Gastroesophageal sphincter (tissue), 3 donors: ENCODE measurements at regions not wholly inside any gene's neighbourhood (a gene's known extent, or its start where the extent isn't known, plus 50 kb on each side); places are given as distances from the start of the nearest gene placed in this dataset.

Experiments
- CTCF ChIP-seq, 4 experiments: fragments of 200-600 bp in 2 of 4; fragments of 450-650 bp in 2 of 4; sonication (generic) in 1 of 4; IDR thresholded peaks; one replicate each; pipeline ENCODE4 v1.5.1; 2017 to 2019; ENCODE audit warnings: antibody characterized with exemption in 4 of 4, mild to moderate bottlenecking in 2 of 4, moderate library complexity in 2 of 4
- EP300 ChIP-seq: sonication (generic); formaldehyde crosslinking; IDR thresholded peaks from one replicate; pipeline ENCODE4 v1.6.1; 2017; ENCODE audit warnings: antibody characterized with exemption, mild to moderate bottlenecking
- POLR2A ChIP-seq, 2 donors: fragments of 450-650 bp; IDR thresholded peaks; one replicate each; pipeline ENCODE4 v1.6.1; 2017; ENCODE audit warnings: antibody characterized with exemption in 2 of 2, mild to moderate bottlenecking in 2 of 2, moderate library complexity in 1 of 2
- POLR2AphosphoS5 ChIP-seq: sonication (generic); formaldehyde crosslinking; IDR thresholded peaks from one replicate; pipeline ENCODE4 v1.6.1; 2017; ENCODE audit warnings: antibody characterized with exemption

GRCh38 chr1:221845650-221846371 lies 103.9 kb upstream of the DUSP10 start:
- TF ChIP-seq POLR2A (IDR thresholded peaks at IDR 0.05) (no peak), CTCF (IDR thresholded peaks at IDR 0.05) (peak in 1 of 4 experiments; percentile 12), POLR2AphosphoS5 (peak; percentile 56), EP300 (peak; percentile 8)
